CD8-positive, alpha-beta memory T cell (primary cell): ENCODE measurements at regions not wholly inside any gene's neighbourhood (a gene's known extent, or its start where the extent isn't known, plus 50 kb on each side); places are given as distances from the start of the nearest gene placed in this dataset.
A peak's percentile ranks its signal among the peaks of the same experiment; 100 is the strongest.
"Not testable (repeated sequence)": the region's sequence is repeated elsewhere in the genome, so short reads cannot be mapped to it uniquely, and the experiment has no call there.

Source experiments
- CTCF ChIA-PET: fragments of 350-600 bp; sonication (Branson Sonifier 250); formaldehyde crosslinking; loops from one replicate; lab custom pipeline; 2021; ENCODE audit warnings: antibody characterized with exemption; lab: Charles Lee
- POLR2A ChIA-PET: fragments of 350-600 bp; sonication (Branson Sonifier 250); formaldehyde crosslinking; loops from one replicate; lab custom pipeline; 2021; ENCODE audit warnings: antibody characterized with exemption; lab: Charles Lee
- DNase-seq, 5 donors: peaks; one replicate each; pipeline versions ENCODE4 v3.0.0 to v3.0.0-alpha.2; 2020 to 2022; ENCODE audit warnings: mixed read lengths in 1 of 5
- H3K27ac ChIP-seq: one replicate; pipeline ENCODE4 v1.7.0; 2013; ENCODE audit warnings: low read depth, mild to moderate bottlenecking, low read length, moderate library complexity
- H3K27me3 ChIP-seq: 2 replicates; pipeline ENCODE4 v1.7.0; 2013; ENCODE audit warnings: low read length, mild to moderate bottlenecking; ENCODE audit not compliant: insufficient read depth, poor library complexity, severe bottlenecking
- H3K36me3 ChIP-seq: 2 replicates; pipeline ENCODE4 v1.7.0; 2013; ENCODE audit warnings: mild to moderate bottlenecking, low read length, moderate library complexity; ENCODE audit not compliant: insufficient read depth
- H3K4me1 ChIP-seq: 2 replicates; pipeline ENCODE4 v1.7.0; 2013; ENCODE audit warnings: mild to moderate bottlenecking, low read length, moderate library complexity; ENCODE audit not compliant: insufficient read depth
- H3K4me3 ChIP-seq: 2 replicates; pipeline ENCODE4 v1.7.0; 2013; ENCODE audit warnings: mild to moderate bottlenecking, low read length
- H3K9me3 ChIP-seq: 2 replicates; pipeline ENCODE4 v1.7.0; 2013; ENCODE audit warnings: mild to moderate bottlenecking, low read length
- H3K27ac Mint-ChIP-seq, 8 donors: one replicate each; pipeline ENCODE4 v1.8.0; 2020 to 2021; ENCODE audit warnings: mixed read lengths in 8 of 8, mild to moderate bottlenecking in 6 of 8, inconsistent platforms in 3 of 8, moderate library complexity in 3 of 8
- H3K27me3 Mint-ChIP-seq, 2 donors: one replicate each; pipeline ENCODE4 v1.8.0; 2020 to 2021; ENCODE audit warnings: mixed read lengths in 2 of 2, mild to moderate bottlenecking in 1 of 2, moderate library complexity in 1 of 2
- H3K36me3 Mint-ChIP-seq, 3 donors: one replicate each; pipeline ENCODE4 v1.8.0; 2020 to 2021; ENCODE audit warnings: mixed read lengths in 3 of 3, inconsistent platforms in 1 of 3, mild to moderate bottlenecking in 1 of 3
- H3K4me1 Mint-ChIP-seq, 3 donors: one replicate each; pipeline ENCODE4 v1.8.0; 2020 to 2021; ENCODE audit warnings: mixed read lengths in 3 of 3, inconsistent platforms in 1 of 3, mild to moderate bottlenecking in 1 of 3
- H3K4me3 Mint-ChIP-seq, 7 donors: one replicate each; pipeline ENCODE4 v1.8.0; 2020 to 2021; ENCODE audit warnings: mixed read lengths in 7 of 7, mild to moderate bottlenecking in 6 of 7, moderate library complexity in 4 of 7, inconsistent platforms in 2 of 7
- H3K9me3 Mint-ChIP-seq, 5 donors: one replicate each; pipeline ENCODE4 v1.8.0; 2020 to 2022; ENCODE audit warnings: mixed read lengths in 5 of 5, mild to moderate bottlenecking in 3 of 5, moderate library complexity in 2 of 5, inconsistent platforms in 1 of 5

DNA sequence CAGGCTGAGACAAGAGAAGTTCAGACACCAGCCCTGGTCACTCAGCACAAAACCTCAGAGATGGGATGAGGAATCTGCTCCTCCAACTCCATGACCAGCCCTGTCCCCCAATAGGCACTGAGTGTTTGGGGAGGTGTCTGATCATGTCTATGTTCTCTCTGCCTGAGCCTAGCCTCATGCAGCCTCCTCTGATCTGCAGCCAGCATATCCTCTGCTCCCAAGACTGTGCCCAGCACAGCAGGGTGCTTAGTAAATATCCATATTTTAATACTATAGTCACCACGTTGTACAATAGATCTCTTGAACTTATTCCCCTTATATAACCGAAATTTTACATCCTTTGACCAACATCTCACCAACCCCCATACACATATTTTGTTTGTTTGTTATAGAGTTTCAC is 202.9 kb downstream of the MATN1 start:
- no peaks in the 10 kb centered on the region for H3K27me3 ChIP-seq
- no peaks in the 10 kb centered on the region for H3K9me3 ChIP-seq
- ChIA-PET CTCF (no interaction called here), POLR2A (no interaction called here)
- no peaks in the 10 kb centered on the region for H3K9me3 Mint-ChIP-seq
- no peak overlapping the region for H3K4me3 Mint-ChIP-seq
- no peak for DNase-seq
- H3K36me3 Mint-ChIP-seq, result no peaks in the 10 kb centered on the region
- H3K4me1 Mint-ChIP-seq, result no peaks in the 10 kb centered on the region
- peaks cover 13 to 32% of the 10 kb centered on the region in 2 donors for H3K27me3 Mint-ChIP-seq
- H3K27ac ChIP-seq, result no peak overlapping the region
- H3K27ac Mint-ChIP-seq, result no peak overlapping the region
- no peaks in the 10 kb centered on the region for H3K4me1 ChIP-seq
- no peak overlapping the region for H3K4me3 ChIP-seq
- no peaks in the 10 kb centered on the region for H3K36me3 ChIP-seq

DNA sequence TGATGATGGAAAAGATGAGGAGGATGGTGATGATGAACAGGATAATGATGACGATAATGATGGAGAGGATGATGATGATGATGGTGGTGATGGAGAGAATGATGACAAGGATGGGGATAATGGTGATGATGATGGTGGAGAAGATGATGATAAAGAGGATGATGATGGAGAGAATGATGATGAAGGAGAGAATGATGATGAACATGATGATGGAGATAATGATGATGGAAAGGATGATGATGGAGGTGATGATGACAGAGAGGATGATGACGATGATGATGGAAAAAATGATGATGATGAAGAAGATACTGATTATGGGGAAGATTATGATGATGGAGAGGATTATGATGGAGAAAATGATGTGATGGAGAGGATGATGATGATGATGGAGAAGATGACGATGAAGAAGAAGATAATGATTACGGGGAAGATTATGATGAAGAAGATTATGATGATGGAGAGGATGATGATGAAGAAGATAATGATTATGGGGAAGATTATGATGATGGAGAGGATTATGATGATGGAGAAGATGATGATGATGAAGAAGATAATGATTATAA is 204.1 kb downstream of the MATN1 start:
- no peak overlapping the region for H3K4me3 ChIP-seq
- H3K27me3 Mint-ChIP-seq, result peaks cover 13 to 37% of the 10 kb centered on the region in 2 donors
- H3K9me3 Mint-ChIP-seq, result no peaks in the 10 kb centered on the region
- no peaks in the 10 kb centered on the region for H3K36me3 ChIP-seq
- no peak overlapping the region for H3K4me3 Mint-ChIP-seq
- no peaks in the 10 kb centered on the region for H3K36me3 Mint-ChIP-seq
- POLR2A ChIA-PET, result no interaction called here
- CTCF ChIA-PET, result no interaction called here
- no peak overlapping the region for H3K27ac ChIP-seq
- DNase-seq, result no peak
- no peaks in the 10 kb centered on the region for H3K9me3 ChIP-seq
- H3K27me3 ChIP-seq, result no peaks in the 10 kb centered on the region
- H3K4me1 Mint-ChIP-seq, result no peaks in the 10 kb centered on the region
- H3K4me1 ChIP-seq, result no peaks in the 10 kb centered on the region
- H3K27ac Mint-ChIP-seq, result no peak overlapping the region

DNA sequence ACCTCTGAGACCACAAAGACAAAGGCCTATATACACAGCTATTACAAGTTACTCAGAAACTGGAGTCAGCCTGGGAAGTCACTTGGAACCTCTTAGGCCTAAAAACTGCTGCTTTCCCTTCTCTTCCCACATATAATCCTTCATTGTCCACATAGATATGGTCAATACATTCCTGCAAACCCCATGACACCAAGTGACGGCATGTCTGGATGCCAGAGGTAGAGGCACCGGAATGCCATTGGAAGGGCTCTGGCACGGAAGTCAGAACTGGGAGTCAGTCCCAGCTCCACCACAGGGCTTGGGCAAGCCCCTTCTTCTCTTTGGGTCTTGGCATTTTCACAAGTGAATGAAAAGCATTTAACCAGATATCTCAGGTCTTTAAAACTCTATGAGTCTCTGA is 204.7 kb downstream of the MATN1 start:
- no peak overlapping the region for H3K27ac Mint-ChIP-seq
- ChIA-PET CTCF (no interaction called here), POLR2A (no interaction called here)
- no peaks in the 10 kb centered on the region for H3K4me1 Mint-ChIP-seq
- Histone ChIP-seq H3K4me3 (no peak overlapping the region), H3K36me3 (no peaks in the 10 kb centered on the region), H3K9me3 (no peaks in the 10 kb centered on the region), H3K27me3 (no peaks in the 10 kb centered on the region), H3K4me1 (no peaks in the 10 kb centered on the region), H3K27ac (no peak overlapping the region)
- no peaks in the 10 kb centered on the region for H3K9me3 Mint-ChIP-seq
- no peak for DNase-seq
- H3K4me3 Mint-ChIP-seq, result no peak overlapping the region
- H3K36me3 Mint-ChIP-seq, result no peaks in the 10 kb centered on the region
- peaks cover 17 to 37% of the 10 kb centered on the region in 2 donors for H3K27me3 Mint-ChIP-seq

DNA sequence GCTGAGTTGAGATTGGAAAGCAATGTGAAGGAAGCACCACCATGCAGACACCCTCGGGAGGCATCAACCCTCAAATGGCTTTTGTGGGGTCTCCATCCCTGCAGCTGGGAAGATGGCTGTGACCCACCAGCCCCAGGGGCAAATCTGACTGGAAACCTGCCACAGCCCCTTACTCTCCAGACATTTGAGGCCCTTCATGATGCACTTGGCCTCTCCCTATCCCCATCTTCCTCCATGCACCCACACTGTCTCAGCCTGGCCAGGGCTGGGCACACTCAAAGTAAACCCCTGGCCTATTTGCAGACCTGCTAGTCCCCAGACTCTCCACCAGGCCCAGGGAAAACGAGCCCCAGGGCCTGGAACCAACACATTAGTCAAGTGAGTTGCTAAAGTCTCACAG is 205.2 kb downstream of the MATN1 start:
- Mint-ChIP-seq H3K27me3 (peaks cover 18 to 35% of the 10 kb centered on the region in 2 donors), H3K27ac (no peak overlapping the region), H3K9me3 (no peaks in the 10 kb centered on the region), H3K4me1 (no peaks in the 10 kb centered on the region), H3K4me3 (no peak overlapping the region), H3K36me3 (no peaks in the 10 kb centered on the region)
- no peak overlapping the region for H3K4me3 ChIP-seq
- no peaks in the 10 kb centered on the region for H3K27me3 ChIP-seq
- H3K27ac ChIP-seq, result no peak overlapping the region
- no peaks in the 10 kb centered on the region for H3K4me1 ChIP-seq
- no peak for DNase-seq
- POLR2A ChIA-PET, result no interaction called here
- H3K9me3 ChIP-seq, result no peaks in the 10 kb centered on the region
- no peaks in the 10 kb centered on the region for H3K36me3 ChIP-seq
- CTCF ChIA-PET, result no interaction called here

DNA sequence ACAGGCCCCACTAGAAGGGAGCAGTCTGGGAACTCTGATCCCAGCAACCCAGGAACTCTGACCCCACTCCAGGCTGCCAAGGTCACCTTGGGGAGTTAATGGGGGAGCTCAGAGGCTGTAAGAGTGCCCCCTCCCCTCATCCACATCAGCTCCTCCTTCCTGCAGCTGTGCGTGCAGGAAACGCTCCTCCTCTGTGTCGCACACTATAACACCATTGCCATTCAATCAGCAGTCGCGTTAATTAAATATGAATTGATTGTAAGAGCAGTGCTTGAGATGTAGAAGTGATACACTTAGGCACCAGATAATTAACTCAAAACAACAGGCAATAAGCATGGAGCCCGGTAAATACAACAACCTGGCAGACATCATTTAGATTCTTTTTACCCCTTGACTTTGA is 205.7 kb downstream of the MATN1 start:
- DNase-seq, H3K36me3 Mint-ChIP-seq, H3K27ac Mint-ChIP-seq, H3K36me3 ChIP-seq, CTCF ChIA-PET, H3K9me3 ChIP-seq, H3K9me3 Mint-ChIP-seq, H3K4me1 ChIP-seq, H3K4me3 Mint-ChIP-seq, POLR2A ChIA-PET, H3K4me1 Mint-ChIP-seq, H3K4me3 ChIP-seq, H3K27me3 ChIP-seq, H3K27ac ChIP-seq: not testable (repeated sequence)
- H3K27me3 Mint-ChIP-seq, result peaks cover 17 to 30% of the 10 kb centered on the region in 2 donors

DNA sequence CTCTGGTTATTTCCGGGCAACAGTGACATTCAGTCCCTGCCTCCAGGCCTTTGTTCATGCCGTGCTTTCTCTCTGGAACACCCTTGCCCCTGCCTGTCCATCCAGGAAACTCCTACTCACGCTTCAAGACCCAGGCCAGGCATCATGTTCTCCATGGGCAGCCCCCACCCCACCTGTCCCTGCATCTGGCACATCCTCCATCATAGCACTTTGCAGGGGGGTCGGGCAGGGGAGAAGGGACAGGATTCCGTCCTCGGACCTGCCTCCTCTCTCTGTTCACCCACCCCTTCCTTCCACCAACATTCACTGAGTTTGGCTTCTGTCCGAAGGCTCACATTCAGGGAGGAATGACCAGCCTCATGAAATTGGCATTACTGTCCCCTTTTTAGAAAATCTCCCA is 206.1 kb downstream of the MATN1 start:
- H3K4me1 Mint-ChIP-seq, H3K36me3 ChIP-seq, H3K27me3 ChIP-seq, H3K4me3 Mint-ChIP-seq, DNase-seq, H3K27ac ChIP-seq, H3K9me3 ChIP-seq, H3K36me3 Mint-ChIP-seq, H3K4me3 ChIP-seq, CTCF ChIA-PET, H3K27ac Mint-ChIP-seq, H3K9me3 Mint-ChIP-seq, POLR2A ChIA-PET, H3K4me1 ChIP-seq: not testable (repeated sequence)
- H3K27me3 Mint-ChIP-seq, result peaks cover 19 to 27% of the 10 kb centered on the region in 2 donors

DNA sequence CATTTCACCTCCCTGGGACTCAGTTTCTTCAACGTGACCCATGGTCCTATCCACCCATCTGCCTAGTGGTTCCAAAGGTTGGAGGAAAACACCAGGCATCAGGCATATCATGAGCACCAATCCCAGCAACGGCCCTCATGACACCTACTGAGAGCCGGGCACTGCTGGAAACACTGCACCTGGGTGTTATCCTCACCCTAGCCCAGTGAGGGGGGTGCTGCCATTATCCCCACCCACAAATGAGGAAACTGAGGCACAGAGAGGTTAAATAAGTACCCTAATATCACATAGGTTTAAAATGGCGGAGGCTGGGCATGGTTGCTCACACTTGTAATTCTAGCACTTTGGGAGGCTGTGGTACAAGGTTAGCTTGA is 206.9 kb downstream of the MATN1 start:
- H3K4me3 Mint-ChIP-seq, result no peak overlapping the region
- no peak for DNase-seq
- ChIA-PET POLR2A (no interaction called here), CTCF (no interaction called here)
- no peaks in the 10 kb centered on the region for H3K4me1 Mint-ChIP-seq
- H3K27ac Mint-ChIP-seq, result no peak overlapping the region
- Histone ChIP-seq H3K4me1 (no peaks in the 10 kb centered on the region), H3K36me3 (no peaks in the 10 kb centered on the region), H3K27ac (no peak overlapping the region), H3K27me3 (no peaks in the 10 kb centered on the region), H3K9me3 (no peaks in the 10 kb centered on the region), H3K4me3 (no peak overlapping the region)
- peaks cover 17 to 29% of the 10 kb centered on the region in 2 donors for H3K27me3 Mint-ChIP-seq
- peaks cover 0 to 1% (median 0%) of the 10 kb centered on the region in 5 donors for H3K9me3 Mint-ChIP-seq
- H3K36me3 Mint-ChIP-seq, result no peaks in the 10 kb centered on the region

DNA sequence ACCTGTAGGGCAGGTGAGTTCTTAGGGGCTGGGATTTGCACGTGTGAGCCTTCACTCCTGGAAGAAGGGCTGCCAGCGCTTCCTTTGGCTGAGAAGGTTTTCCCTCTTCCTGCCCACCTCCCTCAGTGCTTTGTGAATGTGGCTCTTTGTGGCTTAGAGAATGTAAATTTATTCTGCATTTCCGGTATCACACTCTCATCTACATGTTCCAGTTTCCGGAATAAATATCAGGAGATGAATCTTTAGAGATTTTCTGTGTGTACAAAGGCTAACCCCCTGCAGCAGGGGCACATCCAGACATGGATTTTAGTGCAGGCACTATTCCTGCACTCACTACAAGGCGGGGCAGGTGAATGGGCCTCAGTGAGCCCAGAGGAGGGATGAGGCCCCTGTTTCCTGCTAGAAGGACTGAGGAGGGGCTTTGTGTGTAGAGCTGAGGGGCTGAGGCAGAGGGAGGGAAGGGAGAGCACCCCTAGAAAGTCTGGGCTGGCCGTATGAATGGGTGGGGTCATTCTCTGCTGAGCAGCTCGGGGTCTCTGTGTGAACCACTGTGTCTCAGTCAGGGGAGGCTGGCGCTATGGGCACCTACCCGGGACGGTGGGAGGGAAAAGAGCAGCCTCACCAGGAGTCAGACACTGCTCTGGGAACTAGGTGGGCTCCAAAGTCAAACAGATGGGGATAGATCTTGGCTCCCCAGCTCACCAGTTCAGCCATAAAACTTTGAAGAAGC is 207.5 kb downstream of the MATN1 start:
- no peaks in the 10 kb centered on the region for H3K4me1 Mint-ChIP-seq
- H3K36me3 Mint-ChIP-seq, result no peaks in the 10 kb centered on the region
- no peak overlapping the region for H3K4me3 ChIP-seq
- no peaks in the 10 kb centered on the region for H3K27me3 ChIP-seq
- H3K9me3 Mint-ChIP-seq, result peaks cover 0 to 2% (median 0%) of the 10 kb centered on the region in 5 donors
- no peak overlapping the region for H3K4me3 Mint-ChIP-seq
- no peak for DNase-seq
- H3K27ac Mint-ChIP-seq, result peak overlapping the region in 1 of 8 donors; percentile 13
- ChIA-PET CTCF (no interaction called here), POLR2A (no interaction called here)
- no peak overlapping the region for H3K27ac ChIP-seq
- H3K27me3 Mint-ChIP-seq, result peaks cover 16 to 26% of the 10 kb centered on the region in 2 donors
- H3K36me3 ChIP-seq, result no peaks in the 10 kb centered on the region
- no peaks in the 10 kb centered on the region for H3K4me1 ChIP-seq
- H3K9me3 ChIP-seq, result no peaks in the 10 kb centered on the region
